ENCODE measurements at regions not wholly inside any gene's neighbourhood (a gene's known extent, or its start where the extent isn't known, plus 50 kb on each side); places are given as distances from the start of the nearest gene placed in this dataset.

GRCh38 chr18:28637897-28638296 is 461.0 kb upstream of the CDH2 start:
- no peak for DNase-seq (ENCODE audit: extremely low read depth, low read depth)

DNA sequence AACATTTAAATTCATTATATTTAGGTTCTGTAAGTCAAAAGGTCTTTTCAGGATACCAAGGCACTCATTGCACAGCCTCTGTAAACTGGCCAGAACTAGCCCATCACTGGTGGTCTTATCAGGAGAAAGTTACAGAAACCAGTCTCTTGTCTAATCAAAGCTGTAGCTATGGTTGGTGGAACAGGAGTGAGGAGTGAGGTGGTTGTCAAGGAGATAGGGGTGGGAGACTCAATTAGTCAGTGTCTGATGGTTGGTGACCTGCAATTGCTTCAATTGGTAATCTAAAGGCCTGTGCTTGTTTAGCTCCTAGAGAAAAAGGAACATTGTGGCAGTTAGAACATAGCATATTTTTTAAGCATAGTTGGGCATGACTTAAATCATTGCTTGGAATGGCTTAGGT is 458.6 kb upstream of the CDH2 start:
- no peak for DNase-seq (ENCODE audit: extremely low read depth, low read depth)

GRCh38 chr18:28626756-28627155 is 449.8 kb upstream of the CDH2 start:
- no peak for DNase-seq (ENCODE audit: extremely low read depth, low read depth)

DNA sequence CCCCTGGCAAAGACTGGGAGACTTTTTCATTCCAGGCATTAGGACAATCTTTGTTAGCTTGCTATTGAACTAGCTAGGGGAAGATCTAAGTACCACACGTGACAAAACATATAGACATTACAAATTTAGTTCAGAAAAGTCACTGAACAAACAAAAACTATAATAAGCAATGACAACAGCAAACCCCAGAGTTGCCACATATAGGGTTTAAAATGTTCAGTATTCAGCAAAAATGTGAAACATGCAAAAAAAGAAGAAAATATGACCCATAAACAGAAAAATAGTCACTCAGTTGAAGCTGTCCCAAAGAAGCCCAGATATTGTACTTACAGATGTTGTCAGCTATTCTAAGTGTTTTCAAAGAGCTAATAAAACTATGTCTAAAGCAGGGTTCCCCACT is 431.1 kb upstream of the CDH2 start:
- DNase-seq (ENCODE audit: extremely low read depth, low read depth), result no peak

GRCh38 chr18:28606686-28607085 is 429.8 kb upstream of the CDH2 start:
- no peak for DNase-seq (ENCODE audit: extremely low read depth, low read depth)

DNA sequence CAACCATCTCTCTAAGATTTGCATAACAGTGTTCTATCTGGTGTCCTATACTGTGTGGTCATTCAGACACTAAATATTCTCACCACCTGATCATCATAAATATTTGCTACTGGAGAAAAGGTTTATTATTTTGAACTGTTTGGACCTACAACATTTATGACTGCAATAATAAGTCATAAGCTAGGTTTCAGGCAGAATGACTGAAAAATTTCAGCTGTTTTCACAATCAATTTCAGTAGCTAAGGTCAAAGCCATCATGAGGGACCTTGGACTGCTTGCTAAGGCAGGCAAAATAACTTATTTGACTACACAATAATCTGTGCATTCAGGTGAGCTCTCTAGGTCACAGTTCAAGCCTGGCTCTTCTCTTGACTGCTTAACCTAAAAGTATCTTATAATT is 425.5 kb upstream of the CDH2 start:
- no peak for DNase-seq (ENCODE audit: extremely low read depth, low read depth)

GRCh38 chr18:28594034-28594433 is 417.1 kb upstream of the CDH2 start:
- no peak for DNase-seq (ENCODE audit: extremely low read depth, low read depth)

DNA sequence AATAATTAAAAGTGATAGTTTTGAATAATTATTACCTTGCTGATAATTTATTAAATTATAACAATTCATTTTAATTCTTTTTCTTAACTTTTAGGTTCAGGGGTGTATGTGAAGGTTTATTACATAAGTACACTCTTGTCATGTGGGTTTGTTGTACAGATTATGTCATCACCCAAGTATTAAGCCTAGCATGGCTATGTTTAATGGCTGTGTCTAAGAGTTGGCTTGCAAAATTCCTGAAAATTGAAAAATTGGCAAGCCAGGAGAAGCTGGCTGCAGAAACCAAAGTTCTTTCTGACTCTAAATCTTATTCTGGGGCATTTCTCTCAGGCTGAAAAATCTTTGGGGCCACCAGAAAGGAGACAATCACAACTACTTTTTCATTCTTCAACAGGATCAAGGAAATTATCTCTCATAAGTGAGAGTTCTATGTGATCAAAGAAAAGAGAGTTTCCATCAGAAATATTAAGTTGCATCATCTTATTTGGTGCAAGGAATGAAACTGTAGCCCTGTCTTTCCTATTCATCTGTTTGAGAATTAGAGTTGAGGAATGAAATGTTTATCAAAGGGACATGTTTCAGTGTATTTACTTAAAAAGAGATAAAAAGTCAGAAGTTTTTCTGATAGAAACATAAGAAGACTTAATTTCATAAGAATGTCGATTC is 412.1 kb upstream of the CDH2 start:
- no peak for DNase-seq (ENCODE audit: extremely low read depth, low read depth)

- DNase-seq (ENCODE audit: extremely low read depth, low read depth), result no peak
Measured at GRCh38 chr18:28584731-28585130, 407.8 kb upstream of the CDH2 start.

GRCh38 chr18:28582724-28583123 is 405.8 kb upstream of the CDH2 start:
- DNase-seq (ENCODE audit: extremely low read depth, low read depth), result no peak

GRCh38 chr18:28581521-28582071 is 404.7 kb upstream of the CDH2 start:
- no peak for DNase-seq (ENCODE audit: extremely low read depth, low read depth)

DNA sequence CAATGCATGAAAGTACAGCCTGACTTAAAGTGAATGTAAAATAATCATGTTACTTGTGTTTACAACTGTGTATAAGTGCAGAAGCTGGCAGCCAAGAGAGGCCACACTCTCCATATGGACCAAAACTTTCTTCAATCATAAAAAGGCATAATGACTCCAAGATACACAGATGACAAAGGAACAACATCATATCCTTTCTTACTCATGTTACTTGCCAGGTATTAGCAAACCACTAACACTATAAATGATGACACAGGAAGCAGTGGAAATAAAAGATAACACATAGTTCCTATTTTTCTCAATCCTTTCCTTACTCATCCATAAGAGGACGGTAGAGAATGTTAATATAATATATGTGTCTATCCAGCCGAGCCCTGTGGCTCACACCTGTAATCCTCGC is 400.0 kb upstream of the CDH2 start:
- no peak for DNase-seq (ENCODE audit: extremely low read depth, low read depth)

GRCh38 chr18:28575123-28575522 is 398.2 kb upstream of the CDH2 start:
- DNase-seq (ENCODE audit: extremely low read depth, low read depth), result no peak

- no peak for DNase-seq (ENCODE audit: extremely low read depth, low read depth)
Measured at GRCh38 chr18:28574175-28574574, 397.2 kb upstream of the CDH2 start.

DNA sequence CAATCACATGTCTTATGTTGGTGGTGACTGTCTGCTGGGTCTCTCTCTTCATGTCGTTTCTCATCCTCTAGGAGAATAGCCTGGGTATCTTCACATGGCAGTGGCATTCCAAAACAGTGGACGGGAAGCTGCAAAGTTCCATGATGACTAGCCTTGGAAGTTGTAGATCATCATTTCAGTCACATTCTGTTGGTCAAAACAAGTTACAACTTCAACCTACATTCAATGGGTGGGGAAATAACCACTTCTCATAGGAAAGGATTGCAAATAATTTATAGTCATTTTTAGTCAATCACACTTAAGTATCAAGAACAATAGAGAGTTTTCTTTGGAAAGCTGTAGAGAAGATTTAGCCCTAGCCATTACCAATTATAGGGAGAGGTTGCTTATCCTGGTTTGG is 395.0 kb upstream of the CDH2 start:
- DNase-seq (ENCODE audit: extremely low read depth, low read depth), result no peak

DNA sequence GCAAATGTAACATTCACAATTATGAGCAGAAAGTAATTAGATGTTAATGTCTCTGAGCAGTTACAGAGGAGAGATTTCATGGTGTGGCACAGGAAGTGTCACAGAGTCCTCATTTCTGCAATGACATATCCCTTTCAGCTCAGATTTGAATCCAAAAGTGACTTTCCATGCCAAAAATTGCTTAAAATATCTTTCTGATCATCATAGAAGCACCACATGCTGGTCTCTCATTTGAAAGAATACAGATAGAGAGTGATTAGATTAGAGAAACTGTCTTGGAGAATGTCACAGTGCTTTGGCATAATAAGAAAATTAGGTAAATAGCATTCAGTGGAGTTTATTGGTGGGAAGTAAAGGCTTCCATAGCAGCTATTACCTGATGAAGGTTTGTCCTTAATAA is 383.4 kb upstream of the CDH2 start:
- DNase-seq (ENCODE audit: extremely low read depth, low read depth), result no peak

- DNase-seq (ENCODE audit: extremely low read depth, low read depth), result no peak
Measured at GRCh38 chr18:28559511-28559910, 382.6 kb upstream of the CDH2 start.

DNA sequence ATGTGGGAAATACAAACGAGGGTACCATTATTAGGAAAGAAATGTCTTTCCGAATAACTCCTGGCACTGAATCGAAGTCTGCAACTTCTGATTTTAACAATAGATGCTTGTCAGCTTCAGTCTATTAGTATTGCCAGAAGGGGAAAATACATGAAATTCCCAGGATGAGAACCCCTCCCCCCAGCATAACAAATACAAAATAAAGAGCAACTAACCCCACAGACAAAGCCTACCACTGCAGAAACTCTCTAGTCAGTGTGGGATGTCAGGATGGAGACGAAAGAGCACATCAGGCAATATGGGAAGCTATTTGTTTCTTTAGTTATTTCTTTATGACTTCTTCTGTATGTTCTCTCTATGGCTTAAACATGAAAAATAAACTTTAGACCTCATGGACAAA is 365.0 kb upstream of the CDH2 start:
- no peak for DNase-seq (ENCODE audit: extremely low read depth, low read depth)

GRCh38 chr18:28541276-28541930 is 364.5 kb upstream of the CDH2 start:
- no peak for DNase-seq (ENCODE audit: extremely low read depth, low read depth)

GRCh38 chr18:28529644-28530043 is 352.7 kb upstream of the CDH2 start:
- DNase-seq (ENCODE audit: extremely low read depth, low read depth), result no peak

DNA sequence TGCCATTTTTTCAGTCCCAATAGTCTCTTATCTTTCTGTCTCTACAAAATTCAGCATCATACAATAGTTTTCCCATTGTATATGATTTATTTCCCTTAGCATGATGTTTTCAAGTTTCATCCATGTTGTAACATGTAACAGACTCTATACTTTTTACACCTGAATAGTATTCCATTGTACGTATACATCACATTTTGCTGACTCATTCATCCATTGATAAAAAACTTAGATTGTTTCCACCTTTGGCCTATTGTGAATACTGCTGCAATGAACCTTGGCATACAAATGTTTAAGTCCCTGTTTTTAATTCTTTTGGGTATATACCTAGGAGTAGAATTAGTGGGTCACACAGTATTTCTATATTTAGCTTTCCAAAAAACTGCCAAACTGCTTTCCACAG is 349.3 kb upstream of the CDH2 start:
- no peak for DNase-seq (ENCODE audit: extremely low read depth, low read depth)

DNA sequence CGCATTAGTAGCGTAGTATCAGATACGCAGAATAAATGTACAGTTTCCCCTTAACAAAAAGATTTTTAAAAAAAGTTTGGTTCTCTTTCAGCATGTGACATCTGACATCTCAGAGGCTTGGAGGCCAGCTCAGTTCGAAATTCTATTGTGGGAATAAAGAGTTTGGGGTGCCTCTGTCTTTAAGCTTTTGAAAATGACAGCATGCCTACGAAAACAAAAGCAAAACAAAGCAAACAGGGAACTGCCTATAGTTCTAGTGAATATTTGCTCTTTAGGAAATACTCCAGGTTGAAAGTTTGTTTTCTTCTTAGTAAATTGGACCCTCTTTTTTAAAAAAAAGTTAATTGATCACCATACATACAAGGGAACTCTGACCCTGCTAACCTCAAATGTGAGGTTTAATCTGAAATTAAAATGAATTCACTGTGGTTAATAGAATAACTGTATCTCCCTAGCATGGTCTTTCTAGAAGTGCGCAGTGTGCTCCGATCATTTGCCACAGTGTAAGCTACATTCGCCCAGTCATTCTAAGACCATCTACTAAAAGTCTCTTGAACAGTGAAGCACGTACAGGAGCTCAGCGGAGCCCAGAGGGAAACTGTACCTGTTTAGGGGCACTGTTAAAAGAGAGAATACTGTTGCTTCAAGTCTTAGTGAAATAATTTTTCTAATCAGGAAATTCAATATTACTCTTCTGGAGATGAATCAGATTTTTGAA is 347.0 kb upstream of the CDH2 start:
- no peak for DNase-seq (ENCODE audit: extremely low read depth, low read depth)

All from NCI-H460 (cell line).